RWPE1 (cell line): ENCODE measurements at regions not wholly inside any gene's neighbourhood (a gene's known extent, or its start where the extent isn't known, plus 50 kb on each side); places are given as distances from the start of the nearest gene placed in this dataset.

ENCODE experiments used
- CTCF ChIA-PET: fragments of 350-600 bp; sonication (Branson Sonifier 250); formaldehyde crosslinking; extraction: SDS; loops from one replicate; lab custom pipeline; 2021; lab: Yijun Ruan, JAX
- POLR2A ChIA-PET: fragments of 400-600 bp; formaldehyde crosslinking; extraction: SDS; loops from one replicate; lab custom pipeline; 2020; ENCODE audit warnings: antibody characterized with exemption; ENCODE audit not compliant: low non-redundant PET; lab: Yijun Ruan, JAX
- DNase-seq: peaks from one replicate; pipeline ENCODE4 v3.0.0; 2012; ENCODE audit warnings: low spot score
- H3K27ac ChIP-seq: fragments of 450-650 bp; 2 replicates; pipeline ENCODE4 v1.5.1; 2017
- TF ChIP-seq, protein P1 (sequence below): fragments of 450-650 bp; conservative IDR thresholded peaks from 2 replicates; pipeline ENCODE4 v1.5.1; 2017; ENCODE audit warnings: low read depth, mild to moderate bottlenecking

DNA sequence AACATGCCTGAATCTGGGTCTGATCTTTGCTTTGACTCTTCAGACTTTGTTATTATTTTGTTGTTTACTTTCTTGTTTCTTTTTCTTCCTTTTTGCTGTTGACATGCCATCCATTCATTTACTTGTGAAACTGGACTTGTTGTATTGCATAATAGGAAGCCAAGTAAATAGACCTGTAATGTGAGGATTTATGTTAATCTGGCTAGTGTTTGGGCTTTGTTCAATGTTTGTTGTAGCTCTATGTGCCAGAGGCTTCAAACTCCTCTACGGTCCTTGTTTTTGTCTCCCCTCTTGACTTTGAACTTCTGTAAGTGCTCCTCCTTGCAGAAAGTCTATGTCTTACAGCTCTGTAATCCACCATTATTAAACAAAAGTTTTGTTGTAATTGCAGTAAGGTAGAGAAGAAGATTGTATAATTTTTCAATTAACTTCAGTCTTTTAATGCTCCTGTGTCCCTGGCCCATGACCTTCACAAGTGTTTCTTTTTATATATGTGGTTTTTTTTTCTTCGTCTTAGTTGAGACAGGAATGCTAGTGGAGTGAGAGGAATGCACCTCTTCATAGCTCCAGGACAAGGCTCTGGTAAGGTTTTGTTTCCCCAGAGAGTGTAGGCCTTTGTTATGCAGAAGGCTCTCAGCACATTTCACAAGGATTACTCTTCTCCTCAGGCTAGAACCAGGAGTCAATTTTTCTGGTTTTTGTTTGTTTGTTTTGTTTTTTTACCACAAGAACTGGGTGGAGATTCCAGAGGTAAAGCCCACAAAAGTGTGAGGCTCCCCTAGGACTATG is 1061.8 kb upstream of the CITED2 start:
- DNase-seq: no peak
- POLR2A ChIA-PET: no interaction called here
- H3K27ac ChIP-seq: no peak overlapping the region
- CTCF ChIA-PET: no interaction called here
- TF ChIP-seq, protein P1, sequence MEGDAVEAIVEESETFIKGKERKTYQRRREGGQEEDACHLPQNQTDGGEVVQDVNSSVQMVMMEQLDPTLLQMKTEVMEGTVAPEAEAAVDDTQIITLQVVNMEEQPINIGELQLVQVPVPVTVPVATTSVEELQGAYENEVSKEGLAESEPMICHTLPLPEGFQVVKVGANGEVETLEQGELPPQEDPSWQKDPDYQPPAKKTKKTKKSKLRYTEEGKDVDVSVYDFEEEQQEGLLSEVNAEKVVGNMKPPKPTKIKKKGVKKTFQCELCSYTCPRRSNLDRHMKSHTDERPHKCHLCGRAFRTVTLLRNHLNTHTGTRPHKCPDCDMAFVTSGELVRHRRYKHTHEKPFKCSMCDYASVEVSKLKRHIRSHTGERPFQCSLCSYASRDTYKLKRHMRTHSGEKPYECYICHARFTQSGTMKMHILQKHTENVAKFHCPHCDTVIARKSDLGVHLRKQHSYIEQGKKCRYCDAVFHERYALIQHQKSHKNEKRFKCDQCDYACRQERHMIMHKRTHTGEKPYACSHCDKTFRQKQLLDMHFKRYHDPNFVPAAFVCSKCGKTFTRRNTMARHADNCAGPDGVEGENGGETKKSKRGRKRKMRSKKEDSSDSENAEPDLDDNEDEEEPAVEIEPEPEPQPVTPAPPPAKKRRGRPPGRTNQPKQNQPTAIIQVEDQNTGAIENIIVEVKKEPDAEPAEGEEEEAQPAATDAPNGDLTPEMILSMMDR: no peak

- TF ChIP-seq, protein P1: no peak
- CTCF ChIA-PET: no interaction called here
- no peak overlapping the region for H3K27ac ChIP-seq
- no peak for DNase-seq
- POLR2A ChIA-PET: no interaction called here
Observed at GRCh38 chr6:140434761-140435160, 1060.3 kb upstream of the CITED2 start.

GRCh38 chr6:140433072-140433471 is 1058.6 kb upstream of the CITED2 start:
- no peak for DNase-seq
- ChIA-PET POLR2A (no interaction called here), CTCF (no interaction called here)
- H3K27ac ChIP-seq: no peak overlapping the region
- TF ChIP-seq, protein P1: no peak

DNA sequence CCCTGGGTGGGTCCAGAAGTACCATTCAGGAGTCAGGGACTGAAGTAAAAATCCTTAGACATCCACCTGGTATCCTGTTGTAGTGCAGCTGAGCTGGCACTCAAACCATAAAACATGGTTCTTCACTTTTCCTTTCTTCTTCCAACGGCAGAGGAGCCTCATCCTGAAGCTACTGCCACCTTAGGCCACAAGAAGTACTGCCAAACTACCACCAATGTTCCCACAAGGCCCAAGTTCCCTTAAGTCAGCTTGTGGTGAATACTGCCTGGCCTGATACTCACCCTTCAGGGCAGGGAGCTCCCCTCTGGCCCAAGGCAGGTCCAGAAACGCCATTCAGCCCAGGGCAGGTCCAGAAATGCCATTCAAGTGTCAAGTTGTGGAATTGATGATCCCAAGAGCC is 1053.4 kb upstream of the CITED2 start:
- POLR2A ChIA-PET: no interaction called here
- no peak for DNase-seq
- TF ChIP-seq, protein P1: no peak
- CTCF ChIA-PET: interaction anchor here (0.6 kb wide), 1 partner anchor 1080 kb away, joined by 3 read pairs; no protein-coding TSS in a partner anchor
- no peak overlapping the region for H3K27ac ChIP-seq

DNA sequence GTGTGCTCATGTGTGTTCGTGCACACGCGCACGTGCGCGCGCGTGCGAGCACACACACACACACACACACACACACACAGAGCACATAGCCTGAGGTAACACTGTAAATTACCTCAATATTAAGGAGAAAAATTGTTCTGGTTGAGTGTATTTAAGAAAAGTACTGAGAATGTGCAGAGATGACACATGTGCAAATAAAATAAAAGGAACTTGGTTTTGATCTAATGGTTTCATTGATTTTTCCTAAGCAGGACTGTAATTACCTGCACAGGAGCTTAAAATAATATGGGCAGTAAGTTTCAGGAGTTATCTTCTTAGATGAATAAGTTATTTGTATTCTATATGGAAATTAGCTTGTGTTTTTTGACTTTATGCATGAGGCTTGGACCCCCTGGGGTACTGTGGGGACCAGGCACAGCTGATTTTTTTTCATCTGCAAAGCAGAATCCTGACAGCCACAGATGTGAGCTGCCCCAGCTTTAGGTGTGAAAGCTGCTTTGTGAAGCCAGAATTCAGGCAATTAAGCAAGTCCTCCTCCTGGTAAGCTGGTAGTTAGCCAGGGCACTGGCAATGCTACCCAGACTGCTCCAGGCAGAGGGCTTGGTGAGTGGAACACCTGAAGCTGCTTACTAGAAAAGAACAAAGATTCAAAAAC is 1040.6 kb upstream of the CITED2 start:
- ChIA-PET POLR2A (no interaction called here), CTCF (no interaction called here)

DNA sequence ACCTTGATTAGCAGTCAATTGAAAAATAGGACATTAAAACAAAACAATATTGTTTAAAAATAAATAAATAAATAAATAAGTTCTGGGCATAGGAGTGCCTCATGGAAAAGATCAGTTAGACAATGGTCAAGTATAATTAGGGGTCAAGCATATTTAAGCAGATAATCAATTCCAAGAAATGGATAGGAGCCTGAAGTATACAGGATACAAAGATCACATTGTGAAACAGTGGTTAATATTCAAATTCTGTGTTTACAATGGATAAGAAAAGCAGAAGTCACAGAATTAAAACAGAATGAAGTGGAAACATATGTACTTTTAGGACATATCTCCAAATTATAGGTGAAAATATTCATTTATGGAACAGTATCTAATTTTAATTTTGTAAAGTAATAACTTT is 1028.6 kb upstream of the CITED2 start:
- H3K27ac ChIP-seq: no peak overlapping the region
- POLR2A ChIA-PET: no interaction called here
- DNase-seq: no peak
- TF ChIP-seq, protein P1: no peak
- CTCF ChIA-PET: no interaction called here

More for the DNA sequence above, 1040.6 kb upstream of the CITED2 start:
- TF ChIP-seq, protein P1: no peak
- no peak for DNase-seq
- no peak overlapping the region for H3K27ac ChIP-seq
